Posterior cingulate gyrus (tissue), 11 donors: ENCODE measurements at regions not wholly inside any gene's neighbourhood (a gene's known extent, or its start where the extent isn't known, plus 50 kb on each side); places are given as distances from the start of the nearest gene placed in this dataset.
"Not testable (repeated sequence)": the region's sequence is repeated elsewhere in the genome, so short reads cannot be mapped to it uniquely, and the experiment has no call there.

Experiments
- DNase-seq, 10 donors: peaks; one replicate each; pipeline versions ENCODE4 v3.0.0 to v3.0.0-alpha.2; 2020 to 2021; ENCODE audit warnings: mixed read lengths in 3 of 10
- intact Hi-C: fragments of 100-400 bp; cut with DNase I; formaldehyde crosslinking; loops from one replicate; pipeline ENCODE4 v1.15.1; 2023

DNA sequence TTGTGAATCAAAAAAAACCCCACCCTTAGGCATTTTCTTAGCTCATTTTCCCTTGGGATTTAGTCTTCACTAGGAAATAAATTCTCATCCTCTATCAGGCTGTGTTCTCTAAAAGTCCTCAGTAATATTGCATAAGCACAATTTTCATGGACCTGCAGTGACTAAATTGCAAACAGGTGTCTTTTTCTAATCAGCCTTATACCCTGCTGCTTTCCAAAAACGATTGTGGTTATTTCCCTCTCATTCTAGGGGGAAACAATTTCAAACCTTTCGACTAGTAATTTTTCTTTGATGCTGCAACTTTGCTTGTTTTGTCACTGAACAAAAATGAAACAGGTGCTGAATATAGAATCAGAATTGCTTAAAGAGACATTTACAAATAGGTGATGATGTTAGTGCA, 549.9 kb downstream of the PDHA2 start:
- no peak for DNase-seq
- intact Hi-C loops: no loop called here

DNA sequence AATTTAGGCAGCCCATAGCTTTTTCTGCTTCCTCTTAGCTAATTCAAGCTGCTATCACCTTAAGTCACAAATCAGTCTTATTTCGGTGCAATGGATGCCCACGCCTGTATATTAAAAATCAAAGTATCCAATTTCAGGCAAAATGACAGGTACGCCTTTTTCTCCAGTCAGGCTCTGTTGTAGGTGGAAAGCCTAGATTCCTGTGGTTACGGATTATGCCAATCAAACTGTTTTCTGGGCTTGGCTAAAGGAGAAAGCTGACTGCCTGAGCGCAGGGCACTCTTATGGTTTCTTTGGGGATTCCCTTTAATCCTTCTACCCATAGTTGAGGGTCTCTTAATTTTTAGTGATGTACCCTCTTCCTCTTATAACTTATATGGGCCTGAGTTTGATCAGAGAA, 550.5 kb downstream of the PDHA2 start:
- intact Hi-C loops: no loop called here
- no peak for DNase-seq

DNA sequence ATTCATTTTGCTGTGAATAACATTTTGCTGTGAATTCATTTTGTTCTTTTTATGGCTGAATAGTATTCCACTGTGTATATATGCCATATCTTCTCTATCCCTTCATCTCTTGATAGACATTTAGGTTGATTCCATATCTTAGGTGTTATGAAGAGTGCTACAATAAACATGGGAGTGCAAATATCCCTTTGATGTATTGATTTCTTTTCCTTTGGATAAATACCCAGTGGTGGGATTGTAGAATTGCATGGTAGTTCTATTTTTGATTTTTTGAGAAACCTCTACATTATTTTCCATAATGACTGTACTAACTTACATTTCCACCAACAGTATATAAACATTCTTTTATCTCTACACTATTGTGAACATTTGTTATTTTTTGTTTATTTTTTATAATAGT, 555.9 kb downstream of the PDHA2 start:
- no peak for DNase-seq
- intact Hi-C loops: no loop called here

- DNase-seq: no peak
- intact Hi-C loops: no loop called here
Measured at GRCh38 chr4:96406742-96407141, 566.8 kb downstream of the PDHA2 start.

DNA sequence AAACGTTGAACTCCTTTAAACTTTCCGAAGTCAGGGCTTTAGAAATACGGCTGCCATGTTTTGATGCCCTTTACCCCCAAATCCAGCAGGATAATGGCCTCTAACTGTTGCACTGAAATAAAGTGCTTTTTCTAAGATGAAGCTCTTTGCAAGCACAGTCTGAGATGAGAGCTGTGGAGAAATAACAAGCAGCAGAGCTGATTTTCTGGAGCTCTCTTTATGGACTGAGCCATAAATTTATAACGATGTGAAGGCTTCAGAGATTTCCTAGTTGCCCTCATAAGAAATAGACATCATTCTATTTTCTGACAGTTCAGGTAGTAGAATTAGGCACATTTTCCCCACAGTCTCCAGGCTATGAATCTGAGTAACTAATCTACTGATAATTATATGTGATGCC, 567.3 kb downstream of the PDHA2 start:
- no peak for DNase-seq
- intact Hi-C loops: no loop called here

DNA sequence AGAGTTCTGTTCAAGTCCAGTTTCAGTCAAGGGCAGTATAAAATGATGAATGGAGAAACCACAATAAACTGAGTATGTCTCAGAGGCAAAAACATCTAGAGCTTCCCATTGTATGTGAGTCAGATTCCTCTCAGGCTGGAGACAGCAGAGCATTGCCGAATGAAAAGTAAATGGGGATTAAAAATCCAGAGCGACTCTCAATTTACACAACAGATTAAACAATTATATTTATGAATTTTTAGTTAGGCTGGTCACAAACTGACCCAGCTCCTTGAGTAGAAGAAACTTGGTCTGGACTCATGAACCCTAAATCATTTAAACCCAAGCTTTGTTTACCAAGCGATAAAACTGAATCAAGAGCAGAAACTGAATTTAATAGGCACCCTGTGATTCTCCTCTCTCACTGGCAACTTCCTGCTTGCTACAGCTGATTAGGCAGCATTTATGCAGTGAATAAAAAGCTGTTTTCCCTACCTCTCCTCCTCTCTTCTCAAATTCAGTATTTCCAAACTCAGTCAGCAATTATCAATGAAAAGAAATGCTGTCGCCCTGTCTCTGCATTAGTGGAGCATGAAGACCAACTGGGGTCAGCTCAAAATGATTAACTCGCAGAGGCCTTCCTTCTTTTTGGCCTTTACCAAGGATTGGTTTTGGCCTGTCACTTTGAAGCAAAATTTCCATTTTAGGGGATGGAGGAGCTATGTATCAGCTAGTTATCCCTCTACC, 568.0 kb downstream of the PDHA2 start:
- DNase-seq: no peak
- intact Hi-C loops: no loop called here

- intact Hi-C loops: not testable (repeated sequence)
Measured at GRCh38 chr4:96414853-96415252, 575.0 kb downstream of the PDHA2 start.

DNA sequence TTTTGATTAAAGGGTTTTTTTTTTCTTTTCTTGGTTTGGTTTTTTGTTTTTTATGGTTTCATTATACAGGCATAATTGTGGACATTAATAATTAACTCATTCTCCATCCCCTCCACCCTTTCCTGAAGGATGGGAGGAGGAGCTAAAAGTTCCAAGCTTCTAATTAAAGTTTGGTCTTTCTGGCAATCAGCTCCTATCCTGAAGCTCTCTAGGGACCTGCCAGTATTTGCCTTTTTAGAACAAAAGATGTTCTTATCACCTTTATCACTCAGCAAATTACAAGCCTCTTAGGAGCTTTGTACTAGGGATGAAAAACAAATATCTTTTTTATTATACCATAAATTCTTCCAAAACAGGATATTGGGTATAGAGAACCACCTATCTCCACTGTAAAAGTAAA, 589.8 kb downstream of the PDHA2 start:
- no peak for DNase-seq
- intact Hi-C loops: no loop called here

More at GRCh38 chr4:96414853-96415252, 575.0 kb downstream of the PDHA2 start:
- DNase-seq: peak in 2 of 10 donors; percentile 24 to 66

- DNase-seq: no peak
- intact Hi-C loops: no loop called here
Measured at GRCh38 chr4:96431094-96431493, 591.2 kb downstream of the PDHA2 start.

GRCh38 chr4:96448315-96448872, 608.5 kb downstream of the PDHA2 start:
- DNase-seq: no peak
- intact Hi-C loops: no loop called here

GRCh38 chr4:96455045-96455720, 615.3 kb downstream of the PDHA2 start:
- no peak for DNase-seq
- intact Hi-C loops: no loop called here

- intact Hi-C loops, DNase-seq: not testable (repeated sequence)
Measured at GRCh38 chr4:96458031-96458430, 618.1 kb downstream of the PDHA2 start.

DNA sequence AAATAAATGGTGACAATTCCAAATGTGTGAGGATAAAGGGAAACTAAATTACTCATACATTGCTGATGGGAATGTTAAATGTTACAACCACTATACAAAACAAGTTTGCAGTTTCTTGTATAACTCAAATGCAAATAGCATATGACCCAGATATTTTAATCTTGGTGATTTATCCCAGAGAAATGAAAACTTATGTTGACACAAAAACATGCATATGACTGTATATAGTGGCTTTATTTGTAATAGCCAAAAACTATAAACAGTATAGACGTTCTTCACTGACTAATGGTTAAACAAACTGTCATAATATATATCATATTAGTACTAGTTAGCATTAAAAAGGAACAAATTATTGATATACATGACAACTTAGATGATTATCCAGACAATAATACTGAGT, 619.2 kb downstream of the PDHA2 start:
- intact Hi-C loops: no loop called here
- no peak for DNase-seq

DNA sequence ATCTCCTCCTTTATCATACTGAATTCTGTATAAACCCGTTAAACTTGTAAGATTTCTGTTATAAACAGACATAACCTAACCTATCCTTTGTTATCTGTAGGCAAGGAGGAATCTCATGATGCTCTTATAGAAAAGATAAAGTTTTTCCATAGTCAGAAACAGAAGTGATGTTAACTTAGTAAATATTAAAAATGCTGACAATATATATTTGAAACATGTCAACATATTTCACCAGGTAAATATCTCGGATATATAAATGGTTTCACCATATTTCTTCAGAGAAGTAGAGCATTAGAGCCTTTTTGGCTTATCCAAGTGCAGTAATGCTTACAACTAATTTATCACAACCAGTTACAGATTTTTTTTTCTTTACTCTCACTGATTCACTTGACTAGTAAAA, 625.9 kb downstream of the PDHA2 start:
- intact Hi-C loops: no loop called here

DNA sequence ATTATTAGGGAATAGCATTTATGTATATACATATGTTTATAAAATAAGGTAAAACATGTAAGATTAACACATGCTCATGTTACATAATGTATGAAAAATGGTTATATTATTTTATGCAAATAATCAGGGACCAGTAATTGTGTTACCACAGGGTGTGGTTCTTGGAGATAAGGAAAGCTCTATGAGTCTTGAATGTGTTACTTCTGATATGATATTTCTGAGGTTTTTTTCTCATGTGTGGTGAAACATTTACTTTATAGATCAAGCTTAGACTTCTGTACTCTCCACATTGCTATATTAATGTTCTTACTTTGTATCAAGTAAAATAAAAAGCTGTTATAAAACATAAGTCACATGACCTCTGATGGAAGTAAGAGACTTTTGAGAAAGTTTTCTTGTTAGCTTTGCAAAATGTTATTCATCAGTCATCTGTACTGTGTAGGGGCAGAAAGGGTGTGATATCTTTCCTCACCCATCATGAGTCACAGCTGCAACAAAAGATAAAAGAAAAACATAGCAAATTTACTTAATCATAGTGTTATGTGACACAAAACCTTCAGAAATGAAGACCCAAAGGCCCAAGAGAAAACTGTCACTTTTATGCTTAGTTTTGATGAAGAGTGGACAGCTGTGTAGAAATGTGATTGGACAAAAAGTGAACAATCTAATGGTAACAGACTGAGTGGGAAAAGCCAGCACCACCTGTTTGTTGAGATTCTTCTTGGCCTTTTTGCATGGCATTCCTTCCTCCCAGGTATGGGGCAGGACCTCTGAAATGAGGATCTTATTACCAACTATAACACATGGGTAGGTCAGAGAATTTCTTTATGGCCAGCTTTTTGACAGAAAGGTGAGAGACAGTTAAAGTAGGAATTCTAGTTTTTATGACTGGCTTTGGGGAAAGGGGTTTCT, 632.3 kb downstream of the PDHA2 start:
- no peak for DNase-seq
- intact Hi-C loops: no loop called here

More for the DNA sequence above, 625.9 kb downstream of the PDHA2 start:
- no peak for DNase-seq

DNA sequence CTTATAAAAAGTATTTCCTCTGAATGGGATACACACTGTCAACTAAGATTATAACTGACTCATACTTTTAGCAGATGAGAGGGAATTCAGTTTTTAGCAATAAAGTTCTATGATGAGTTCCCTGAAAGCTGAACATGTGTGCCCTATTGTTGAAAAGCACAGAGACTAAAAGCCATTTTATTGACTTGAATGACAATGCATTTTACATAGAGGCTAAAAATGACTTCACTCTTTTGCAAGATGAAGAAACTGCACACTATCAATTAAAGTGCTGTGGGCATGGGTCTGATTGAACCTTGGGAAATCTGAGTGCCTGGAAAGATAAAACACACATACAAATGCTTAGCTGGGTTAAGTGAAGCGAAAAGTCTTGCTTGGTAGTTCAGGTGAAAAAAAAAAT, 633.4 kb downstream of the PDHA2 start:
- intact Hi-C loops: no loop called here
- no peak for DNase-seq

DNA sequence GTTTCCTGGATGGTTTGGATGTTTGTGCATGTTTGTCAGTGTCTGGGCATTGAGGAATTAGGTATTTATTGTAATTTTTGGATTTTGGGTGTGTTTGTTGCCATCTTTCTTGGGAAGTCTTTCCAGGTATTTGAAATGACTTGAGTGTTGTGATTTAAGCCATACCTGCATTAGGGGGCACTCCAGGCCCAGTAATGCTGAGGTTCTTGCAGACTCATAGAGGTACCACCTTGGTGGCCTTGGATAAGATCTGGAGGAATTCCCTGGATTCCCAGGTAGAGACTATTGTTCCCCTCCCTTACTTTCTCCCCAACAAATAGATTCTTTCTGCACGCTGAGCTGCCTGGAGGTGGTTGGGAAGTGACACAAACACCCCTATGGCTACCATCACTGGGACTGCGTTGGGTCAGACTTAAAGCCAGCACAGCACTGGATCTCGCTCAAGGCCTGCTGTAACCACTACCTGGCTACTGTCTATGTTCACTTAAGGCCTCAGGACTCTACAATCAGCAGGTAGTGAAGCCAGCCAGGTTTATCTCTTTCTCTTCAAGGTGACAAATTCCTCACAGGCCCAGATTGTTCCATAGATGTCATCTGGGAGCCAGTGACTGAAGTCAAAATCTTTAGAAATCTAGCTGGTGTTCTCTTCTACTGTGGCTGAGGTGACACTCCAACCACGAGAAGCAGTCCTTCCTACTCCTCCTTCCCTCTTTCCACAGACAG, 643.6 kb downstream of the PDHA2 start:
- intact Hi-C loops: no loop called here
- DNase-seq: no peak

DNA sequence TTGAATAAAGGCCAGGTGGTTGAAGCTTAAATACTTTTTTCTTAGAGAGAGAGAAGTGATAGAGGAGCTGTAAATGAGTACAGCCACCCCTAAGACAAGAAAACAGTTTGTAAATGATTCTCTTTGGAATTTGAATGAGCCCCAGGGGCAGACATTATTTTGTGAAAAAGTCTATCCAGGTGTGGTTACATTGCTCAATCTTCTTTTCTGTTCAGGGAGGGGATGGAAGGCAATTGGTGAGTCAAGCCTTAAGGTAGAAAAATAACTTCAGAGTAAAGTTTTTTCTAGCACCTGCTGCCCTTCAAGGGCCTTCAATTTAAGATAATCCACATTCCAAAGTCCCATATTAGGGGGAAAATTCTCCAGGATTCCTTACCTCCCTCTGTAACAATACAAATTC, 646.7 kb downstream of the PDHA2 start:
- intact Hi-C loops: no loop called here
- no peak for DNase-seq

DNA sequence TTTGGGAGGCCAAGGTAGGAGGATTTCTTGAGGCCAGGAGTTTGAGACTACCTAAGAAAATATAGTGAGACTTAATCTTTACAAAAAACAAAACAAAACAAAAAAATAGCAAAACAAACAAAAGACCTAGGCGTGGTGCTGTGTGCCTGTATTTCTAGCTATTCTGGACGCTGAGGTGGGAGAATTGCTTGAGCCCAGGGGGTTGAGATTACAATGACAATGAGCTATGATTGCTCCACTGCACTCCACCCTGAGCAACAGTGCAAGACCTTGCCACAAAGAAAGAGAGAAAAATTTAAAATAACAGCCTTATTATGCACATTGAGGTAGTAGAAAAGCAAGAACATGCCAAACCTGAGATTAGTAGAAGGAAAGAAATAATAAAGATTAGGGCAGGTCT, 657.7 kb downstream of the PDHA2 start:
- intact Hi-C loops: no loop called here
- DNase-seq: no peak

GRCh38 chr4:96504386-96504785, 664.5 kb downstream of the PDHA2 start:
- no peak for DNase-seq
- intact Hi-C loops: no loop called here
